H1 (cell line): ENCODE measurements at regions not wholly inside any gene's neighbourhood (a gene's known extent, or its start where the extent isn't known, plus 50 kb on each side); places are given as distances from the start of the nearest gene placed in this dataset.

ENCODE experiments used
- CHD7 ChIP-seq: fragments of 300-600 bp; sonication (generic); IDR thresholded peaks from 2 replicates; pipeline ENCODE4 v1.7.1; 2012; ENCODE audit warnings: low read length, moderate library complexity, mild to moderate bottlenecking, inconsistent platforms; ENCODE audit not compliant: insufficient replicate concordance

DNA sequence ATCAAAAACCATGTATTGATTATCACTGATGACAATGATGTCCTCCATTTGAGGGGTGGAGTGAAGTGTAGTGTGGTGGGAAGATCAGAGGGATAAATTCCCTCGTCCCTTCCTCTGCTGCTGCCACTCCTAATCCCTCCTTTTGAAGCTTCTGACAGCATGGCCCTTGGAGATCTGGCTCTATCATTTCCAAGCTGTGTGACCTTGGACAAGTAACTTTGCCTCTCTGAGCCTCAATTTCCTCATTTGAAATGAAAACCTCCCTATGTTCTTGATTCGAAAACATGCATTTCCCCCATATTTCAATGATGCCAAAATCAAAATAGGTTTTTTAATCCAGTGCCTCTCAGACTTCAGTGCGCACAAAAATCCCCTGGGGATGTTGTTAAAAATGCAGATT lies 231.6 kb downstream of the RBM19 start (continued):
- TF ChIP-seq CHD7: no peak
- TF ChIP-seq, all 59 proteins: peak for 0
